Glutamatergic neuron (in vitro differentiated cells): ENCODE measurements at regions not wholly inside any gene's neighbourhood (a gene's known extent, or its start where the extent isn't known, plus 50 kb on each side); places are given as distances from the start of the nearest gene placed in this dataset.

Source experiments
- DNase-seq: peaks from one replicate; pipeline ENCODE4 v3.0.0; 2022
- H3K27ac Mint-ChIP-seq: one replicate; pipeline ENCODE4 v1.8.0; 2020; ENCODE audit warnings: mild to moderate bottlenecking, mixed read lengths, inconsistent platforms; ENCODE audit not compliant: unreplicated experiment
- H3K27me3 Mint-ChIP-seq: one replicate; pipeline ENCODE4 v1.8.0; 2020; ENCODE audit warnings: mild to moderate bottlenecking, moderate library complexity, mixed read lengths, inconsistent platforms; ENCODE audit not compliant: unreplicated experiment
- H3K36me3 Mint-ChIP-seq: one replicate; pipeline ENCODE4 v1.8.0; 2020; ENCODE audit warnings: mild to moderate bottlenecking, mixed read lengths, inconsistent platforms; ENCODE audit not compliant: unreplicated experiment
- H3K4me1 Mint-ChIP-seq: one replicate; pipeline ENCODE4 v1.8.0; 2020; ENCODE audit warnings: mild to moderate bottlenecking, low read depth, mixed read lengths, inconsistent platforms; ENCODE audit not compliant: unreplicated experiment
- H3K4me3 Mint-ChIP-seq: one replicate; pipeline ENCODE4 v1.8.0; 2020; ENCODE audit warnings: mild to moderate bottlenecking, mixed read lengths, inconsistent platforms; ENCODE audit not compliant: unreplicated experiment
- H3K9me3 Mint-ChIP-seq: one replicate; pipeline ENCODE4 v1.8.0; 2020; ENCODE audit warnings: mild to moderate bottlenecking, moderate library complexity, mixed read lengths, inconsistent platforms; ENCODE audit not compliant: unreplicated experiment
- CTCF ChIP-seq: fragments of 200-600 bp; sonication (generic); IDR thresholded peaks from one replicate; pipeline ENCODE4 v1.5.0; 2021; ENCODE audit not compliant: partially characterized antibody, unreplicated experiment

DNA sequence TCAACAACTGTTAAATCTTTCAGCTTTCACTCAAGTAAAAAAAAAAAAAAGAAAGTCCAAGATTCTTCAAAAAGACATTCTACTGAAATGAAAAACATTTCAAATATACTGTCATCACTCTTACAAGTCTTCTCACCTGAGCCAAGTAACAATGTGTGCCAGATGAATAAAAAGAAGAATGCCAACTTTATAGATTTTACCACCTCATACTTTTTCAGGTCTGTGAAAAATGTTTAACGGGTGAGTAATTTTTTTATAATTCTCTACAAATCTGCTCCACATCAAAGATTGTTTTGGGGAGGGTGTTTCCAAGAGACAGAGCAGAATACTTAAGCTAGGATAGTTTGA lies 181.0 kb upstream of the BMP4 start:
- Mint-ChIP-seq H3K4me3 (no peak overlapping the region), H3K36me3 (no peaks in the 10 kb centered on the region), H3K27me3 (no peaks in the 10 kb centered on the region), H3K27ac (no peak overlapping the region), H3K4me1 (peaks cover 10% of the 10 kb centered on the region), H3K9me3 (peaks cover 2% of the 10 kb centered on the region)
- TF ChIP-seq CTCF, result no peak
- DNase-seq, result no peak

- no peak for DNase-seq
- no peak for TF ChIP-seq CTCF
- Mint-ChIP-seq H3K36me3 (no peaks in the 10 kb centered on the region), H3K27ac (no peak overlapping the region), H3K4me3 (no peak overlapping the region), H3K27me3 (no peaks in the 10 kb centered on the region), H3K4me1 (peaks cover 10% of the 10 kb centered on the region), H3K9me3 (peaks cover 2% of the 10 kb centered on the region)
These were observed 181.4 kb upstream of the BMP4 start for GRCh38 chr14:54138024-54138353.

GRCh38 chr14:54138354-54139038 lies 181.9 kb upstream of the BMP4 start:
- H3K4me3 Mint-ChIP-seq, result no peak overlapping the region
- no peak for DNase-seq
- no peak overlapping the region for H3K27ac Mint-ChIP-seq

GRCh38 chr14:54140551-54140950 lies 183.9 kb upstream of the BMP4 start:
- no peak overlapping the region for H3K4me3 Mint-ChIP-seq
- H3K27ac Mint-ChIP-seq, result no peak overlapping the region
- peaks cover 2% of the 10 kb centered on the region for H3K9me3 Mint-ChIP-seq
- H3K27me3 Mint-ChIP-seq, result no peaks in the 10 kb centered on the region
- no peak for DNase-seq
- H3K36me3 Mint-ChIP-seq, result no peaks in the 10 kb centered on the region
- TF ChIP-seq CTCF, result no peak
- H3K4me1 Mint-ChIP-seq, result peaks cover 10% of the 10 kb centered on the region

More at GRCh38 chr14:54138354-54139038, 181.9 kb upstream of the BMP4 start:
- no peak for TF ChIP-seq CTCF
- Mint-ChIP-seq H3K27me3 (no peaks in the 10 kb centered on the region), H3K4me1 (peaks cover 10% of the 10 kb centered on the region), H3K36me3 (no peaks in the 10 kb centered on the region), H3K9me3 (peaks cover 2% of the 10 kb centered on the region)

DNA sequence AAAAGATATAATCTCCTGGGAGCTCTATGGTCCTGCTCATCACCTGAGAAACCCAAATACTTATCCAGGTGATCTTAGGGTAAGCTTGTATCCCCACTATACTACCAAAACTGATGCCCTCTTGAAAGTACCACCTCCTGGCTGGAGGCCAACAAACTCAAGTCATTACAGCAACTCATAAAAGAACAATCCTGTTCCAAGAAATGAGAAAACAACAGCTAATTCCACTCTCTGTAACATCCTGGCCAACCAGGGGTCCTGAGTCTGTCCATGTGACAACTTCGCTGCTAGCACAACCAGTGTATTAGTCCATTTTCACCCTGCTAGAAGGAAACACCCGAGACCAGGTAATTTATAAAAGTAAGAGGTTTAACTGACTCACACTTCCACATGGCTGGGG lies 190.0 kb upstream of the BMP4 start:
- H3K9me3 Mint-ChIP-seq, result peaks cover 2% of the 10 kb centered on the region
- no peaks in the 10 kb centered on the region for H3K4me1 Mint-ChIP-seq
- H3K27ac Mint-ChIP-seq, result no peak overlapping the region
- H3K4me3 Mint-ChIP-seq, result no peak overlapping the region
- peaks cover 30% of the 10 kb centered on the region for H3K36me3 Mint-ChIP-seq
- TF ChIP-seq CTCF, result no peak
- no peak for DNase-seq
- no peaks in the 10 kb centered on the region for H3K27me3 Mint-ChIP-seq
